ENCODE measurements at regions not wholly inside any gene's neighbourhood (a gene's known extent, or its start where the extent isn't known, plus 50 kb on each side); places are given as distances from the start of the nearest gene placed in this dataset.

- no peak overlapping the region for H3K4me3 Mint-ChIP-seq
- H3K4me1 Mint-ChIP-seq, result no peaks in the 10 kb centered on the region
- H3K27me3 Mint-ChIP-seq, result no peaks in the 10 kb centered on the region
- H3K9me3 Mint-ChIP-seq, result peaks cover 0 to 2% (median 0%) of the 10 kb centered on the region in 3 donors
- H3K36me3 Mint-ChIP-seq, result no peaks in the 10 kb centered on the region
- no peak overlapping the region for H3K27ac Mint-ChIP-seq
Observed at GRCh38 chr4:20532871-20533870, 167.1 kb upstream of the PACRGL start.

GRCh38 chr4:20538905-20539304, 161.4 kb upstream of the PACRGL start:
- H3K36me3 Mint-ChIP-seq, result no peaks in the 10 kb centered on the region
- no peaks in the 10 kb centered on the region for H3K27me3 Mint-ChIP-seq

GRCh38 chr4:20543131-20543530, 157.1 kb upstream of the PACRGL start:
- H3K4me3 Mint-ChIP-seq, result no peak overlapping the region

More at GRCh38 chr4:20538905-20539304, 161.4 kb upstream of the PACRGL start:
- H3K4me1 Mint-ChIP-seq, result no peaks in the 10 kb centered on the region
- H3K4me3 Mint-ChIP-seq, result no peak overlapping the region
- peaks cover 0 to 2% (median 0%) of the 10 kb centered on the region in 3 donors for H3K9me3 Mint-ChIP-seq
- H3K27ac Mint-ChIP-seq, result no peak overlapping the region

GRCh38 chr4:20544645-20545044, 155.6 kb upstream of the PACRGL start:
- Mint-ChIP-seq H3K4me1 (no peaks in the 10 kb centered on the region), H3K4me3 (no peak overlapping the region), H3K27me3 (no peaks in the 10 kb centered on the region), H3K36me3 (no peaks in the 10 kb centered on the region), H3K27ac (no peak overlapping the region), H3K9me3 (no peaks in the 10 kb centered on the region)

More at GRCh38 chr4:20543131-20543530, 157.1 kb upstream of the PACRGL start:
- no peaks in the 10 kb centered on the region for H3K27me3 Mint-ChIP-seq
- H3K4me1 Mint-ChIP-seq, result no peaks in the 10 kb centered on the region
- H3K27ac Mint-ChIP-seq, result no peak overlapping the region
- H3K9me3 Mint-ChIP-seq, result no peaks in the 10 kb centered on the region
- H3K36me3 Mint-ChIP-seq, result no peaks in the 10 kb centered on the region

GRCh38 chr4:20552004-20552403, 148.3 kb upstream of the PACRGL start:
- no peak overlapping the region for H3K4me3 Mint-ChIP-seq
- H3K27me3 Mint-ChIP-seq, result no peaks in the 10 kb centered on the region
- H3K27ac Mint-ChIP-seq, result no peak overlapping the region
- no peaks in the 10 kb centered on the region for H3K4me1 Mint-ChIP-seq
- H3K9me3 Mint-ChIP-seq, result no peaks in the 10 kb centered on the region
- no peaks in the 10 kb centered on the region for H3K36me3 Mint-ChIP-seq

GRCh38 chr4:20554134-20554533, 146.1 kb upstream of the PACRGL start:
- H3K27me3 Mint-ChIP-seq, result no peaks in the 10 kb centered on the region
- H3K27ac Mint-ChIP-seq, result no peak overlapping the region

GRCh38 chr4:20565075-20565721, 135.1 kb upstream of the PACRGL start:
- Mint-ChIP-seq H3K27me3 (no peaks in the 10 kb centered on the region), H3K9me3 (no peaks in the 10 kb centered on the region), H3K4me1 (no peaks in the 10 kb centered on the region), H3K27ac (no peak overlapping the region), H3K4me3 (no peak overlapping the region), H3K36me3 (no peaks in the 10 kb centered on the region)

More at GRCh38 chr4:20554134-20554533, 146.1 kb upstream of the PACRGL start:
- Mint-ChIP-seq H3K4me1 (no peaks in the 10 kb centered on the region), H3K36me3 (no peaks in the 10 kb centered on the region), H3K9me3 (no peaks in the 10 kb centered on the region), H3K4me3 (no peak overlapping the region)

GRCh38 chr4:20570981-20571715, 129.1 kb upstream of the PACRGL start:
- Mint-ChIP-seq H3K9me3 (no peaks in the 10 kb centered on the region), H3K27me3 (no peaks in the 10 kb centered on the region), H3K36me3 (no peaks in the 10 kb centered on the region), H3K4me3 (no peak overlapping the region), H3K4me1 (no peaks in the 10 kb centered on the region), H3K27ac (no peak overlapping the region)

- H3K4me1 Mint-ChIP-seq, result no peaks in the 10 kb centered on the region
Observed at GRCh38 chr4:20572976-20573375, 127.3 kb upstream of the PACRGL start.

GRCh38 chr4:20574986-20575385, 125.3 kb upstream of the PACRGL start:
- H3K36me3 Mint-ChIP-seq, result no peaks in the 10 kb centered on the region
- no peak overlapping the region for H3K4me3 Mint-ChIP-seq
- H3K27me3 Mint-ChIP-seq, result no peaks in the 10 kb centered on the region
- H3K4me1 Mint-ChIP-seq, result no peaks in the 10 kb centered on the region
- no peaks in the 10 kb centered on the region for H3K9me3 Mint-ChIP-seq
- no peak overlapping the region for H3K27ac Mint-ChIP-seq

More at GRCh38 chr4:20572976-20573375, 127.3 kb upstream of the PACRGL start:
- Mint-ChIP-seq H3K27me3 (no peaks in the 10 kb centered on the region), H3K36me3 (no peaks in the 10 kb centered on the region), H3K27ac (no peak overlapping the region), H3K4me3 (no peak overlapping the region), H3K9me3 (no peaks in the 10 kb centered on the region)

GRCh38 chr4:20575486-20575885, 124.8 kb upstream of the PACRGL start:
- no peak overlapping the region for H3K4me3 Mint-ChIP-seq
- H3K36me3 Mint-ChIP-seq, result no peaks in the 10 kb centered on the region
- H3K9me3 Mint-ChIP-seq, result no peaks in the 10 kb centered on the region
- H3K4me1 Mint-ChIP-seq, result no peaks in the 10 kb centered on the region
- H3K27ac Mint-ChIP-seq, result no peak overlapping the region
- H3K27me3 Mint-ChIP-seq, result no peaks in the 10 kb centered on the region

- no peaks in the 10 kb centered on the region for H3K9me3 Mint-ChIP-seq
- no peaks in the 10 kb centered on the region for H3K4me1 Mint-ChIP-seq
- no peak overlapping the region for H3K27ac Mint-ChIP-seq
- no peaks in the 10 kb centered on the region for H3K27me3 Mint-ChIP-seq
- no peak overlapping the region for H3K4me3 Mint-ChIP-seq
- H3K36me3 Mint-ChIP-seq, result no peaks in the 10 kb centered on the region
Observed at GRCh38 chr4:20576861-20577260, 123.4 kb upstream of the PACRGL start.

GRCh38 chr4:20577702-20578101, 122.6 kb upstream of the PACRGL start:
- Mint-ChIP-seq H3K9me3 (no peaks in the 10 kb centered on the region), H3K4me3 (no peak overlapping the region), H3K27ac (no peak overlapping the region)

GRCh38 chr4:20580907-20581306, 119.4 kb upstream of the PACRGL start:
- H3K4me1 Mint-ChIP-seq, result no peaks in the 10 kb centered on the region
- peaks cover 1 to 6% (median 4%) of the 10 kb centered on the region in 3 donors for H3K9me3 Mint-ChIP-seq
- no peaks in the 10 kb centered on the region for H3K27me3 Mint-ChIP-seq
- no peaks in the 10 kb centered on the region for H3K36me3 Mint-ChIP-seq
- no peak overlapping the region for H3K27ac Mint-ChIP-seq
- no peak overlapping the region for H3K4me3 Mint-ChIP-seq

More at GRCh38 chr4:20577702-20578101, 122.6 kb upstream of the PACRGL start:
- Mint-ChIP-seq H3K4me1 (no peaks in the 10 kb centered on the region), H3K27me3 (no peaks in the 10 kb centered on the region), H3K36me3 (no peaks in the 10 kb centered on the region)

- H3K27me3 Mint-ChIP-seq, result no peaks in the 10 kb centered on the region
- no peak overlapping the region for H3K4me3 Mint-ChIP-seq
- no peak overlapping the region for H3K27ac Mint-ChIP-seq
- no peaks in the 10 kb centered on the region for H3K36me3 Mint-ChIP-seq
- H3K9me3 Mint-ChIP-seq, result peaks cover 0 to 3% (median 2%) of the 10 kb centered on the region in 3 donors
- H3K4me1 Mint-ChIP-seq, result no peaks in the 10 kb centered on the region
Observed at GRCh38 chr4:20589436-20589835, 110.8 kb upstream of the PACRGL start.

All from IgD-negative memory B cell (primary cell).